Adrenal gland (tissue), 9 donors: ENCODE measurements at regions not wholly inside any gene's neighbourhood (a gene's known extent, or its start where the extent isn't known, plus 50 kb on each side); places are given as distances from the start of the nearest gene placed in this dataset.

Experiments
- DNase-seq, 7 donors: peaks; one replicate each; pipeline ENCODE4 v3.0.0-alpha.2; 2019 to 2020
- H3K27ac ChIP-seq, 5 donors: fragments of 200-600 bp; sonication (generic) in 4 of 5; 1 replicate in 3 of 5; 2 replicates in 2 of 5; pipeline versions ENCODE4 v1.5.1 to v1.8.0; 2016 to 2020; ENCODE audit warnings: mild to moderate bottlenecking in 1 of 5
- H3K27me3 ChIP-seq: fragments of 200-600 bp; 2 replicates; pipeline ENCODE4 v1.8.0; 2021
- H3K36me3 ChIP-seq, 2 donors: fragments of 200-600 bp; replicated peaks in 1 of 2; 1 replicate in 1 of 2; 2 replicates in 1 of 2; pipeline versions ENCODE4 v1.5.1 to v1.8.0; 2018 to 2022
- H3K4me1 ChIP-seq, 2 donors: fragments of 200-600 bp; replicated peaks in 1 of 2; 1 replicate in 1 of 2; 2 replicates in 1 of 2; pipeline versions ENCODE4 v1.5.1 to v1.8.0; 2018 to 2021
- H3K4me3 ChIP-seq, 4 donors: fragments of 200-600 bp; sonication (generic) in 3 of 4; one replicate each; pipeline ENCODE4 v1.5.1; 2016 to 2018
- H3K9me3 ChIP-seq, 3 donors: fragments of 200-600 bp; sonication (generic) in 1 of 3; replicated peaks in 1 of 3; 1 replicate in 2 of 3; 2 replicates in 1 of 3; pipeline versions ENCODE4 v1.5.1 to v1.8.0; 2016 to 2021
- POLR2A ChIP-seq, 2 donors: fragments of 450-650 bp; IDR thresholded peaks; one replicate each; pipeline ENCODE4 v1.6.1; 2017; ENCODE audit warnings: antibody characterized with exemption in 2 of 2, mild to moderate bottlenecking in 2 of 2, moderate library complexity in 1 of 2
- WGBS, 4 donors: extraction: QIAGEN DNeasy Blood & Tissue Kit in 2 of 4; methylation state at CpG; one replicate each; pipeline versions ENCODE4 v1.1.5 to v1.1.7; 2013 to 2017; 5-methylcytosine and 5-hydroxymethylcytosine counted together
- intact Hi-C, 2 donors: fragments of 100-400 bp; cut with DNase I; formaldehyde crosslinking; loops; one replicate each; pipeline versions ENCODE4 v1.14.1 to v1.15.0; 2022 to 2023
- TF ChIP-seq, protein P1 (sequence below), 6 experiments: fragments of 450-650 bp in 4 of 6; fragments of 200-600 bp in 2 of 6; sonication (generic) in 1 of 6; IDR thresholded peaks; 1 replicate in 5 of 6; 2 replicates in 1 of 6; pipeline versions ENCODE4 v1.5.1 to v1.8.0; 2016 to 2021; ENCODE audit warnings: antibody characterized with exemption in 6 of 6, mild to moderate bottlenecking in 2 of 6, moderate library complexity in 1 of 6
- donor health status: healthy with polysubstance abuse.
- donor health status: Bipolar disorder and iron deficiency.
- donor health status: DM: yes; HTN: yes; CAD: no.
- donor health status: DM: no; HTN: no; CAD: no.
- donor health status: DM: no; HTN: no; CAD: no.

DNA sequence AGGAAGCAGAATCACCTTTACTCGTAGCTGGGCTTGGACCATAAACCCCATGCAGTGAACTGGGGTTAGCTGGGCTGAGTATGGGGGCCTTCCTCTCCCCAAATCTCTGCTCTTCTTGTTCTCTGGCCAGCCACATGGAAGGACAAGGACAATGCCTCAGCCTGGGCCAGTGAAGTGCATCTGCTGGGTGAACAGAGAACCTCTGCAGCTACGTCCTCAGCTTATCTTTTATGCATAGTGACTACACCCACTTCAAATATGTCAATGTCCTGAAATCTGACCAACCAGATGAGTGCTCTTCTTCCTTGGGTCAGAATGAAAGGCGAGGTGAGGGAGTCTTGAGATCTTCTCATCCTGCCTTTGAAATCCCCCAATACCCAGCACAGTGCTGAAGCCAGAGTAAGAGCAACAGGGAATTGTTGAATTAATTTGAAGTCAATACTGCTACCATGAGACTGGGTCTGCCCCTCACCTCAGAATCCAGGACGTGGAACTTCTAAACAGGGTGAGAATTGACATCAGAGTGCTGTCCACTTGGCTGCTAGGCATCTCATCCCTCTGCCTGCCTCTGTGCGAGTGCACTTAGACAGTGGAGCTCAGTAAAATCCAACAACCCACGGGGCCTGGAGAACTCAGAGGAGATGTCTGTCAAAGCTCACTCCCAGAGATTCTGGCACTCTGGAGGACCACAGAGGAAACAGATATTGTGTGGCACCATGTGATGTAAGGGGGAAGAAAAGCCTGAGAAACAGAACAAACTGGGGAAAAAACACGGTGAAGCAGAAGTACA, 99.0 kb downstream of the IER5 start:
- peak in 1 of 7 donors; percentile 35 for DNase-seq
- H3K27me3 ChIP-seq, result peaks cover 3% of the 10 kb centered on the region
- 57 to 67% (median 58%) methylated on average over 7 of the region's 7 CpGs for WGBS, 4 donors
- intact Hi-C loops, result no loop called here
- no peak for TF ChIP-seq POLR2A (IDR thresholded peaks at IDR 0.05)
- TF ChIP-seq, protein P1, sequence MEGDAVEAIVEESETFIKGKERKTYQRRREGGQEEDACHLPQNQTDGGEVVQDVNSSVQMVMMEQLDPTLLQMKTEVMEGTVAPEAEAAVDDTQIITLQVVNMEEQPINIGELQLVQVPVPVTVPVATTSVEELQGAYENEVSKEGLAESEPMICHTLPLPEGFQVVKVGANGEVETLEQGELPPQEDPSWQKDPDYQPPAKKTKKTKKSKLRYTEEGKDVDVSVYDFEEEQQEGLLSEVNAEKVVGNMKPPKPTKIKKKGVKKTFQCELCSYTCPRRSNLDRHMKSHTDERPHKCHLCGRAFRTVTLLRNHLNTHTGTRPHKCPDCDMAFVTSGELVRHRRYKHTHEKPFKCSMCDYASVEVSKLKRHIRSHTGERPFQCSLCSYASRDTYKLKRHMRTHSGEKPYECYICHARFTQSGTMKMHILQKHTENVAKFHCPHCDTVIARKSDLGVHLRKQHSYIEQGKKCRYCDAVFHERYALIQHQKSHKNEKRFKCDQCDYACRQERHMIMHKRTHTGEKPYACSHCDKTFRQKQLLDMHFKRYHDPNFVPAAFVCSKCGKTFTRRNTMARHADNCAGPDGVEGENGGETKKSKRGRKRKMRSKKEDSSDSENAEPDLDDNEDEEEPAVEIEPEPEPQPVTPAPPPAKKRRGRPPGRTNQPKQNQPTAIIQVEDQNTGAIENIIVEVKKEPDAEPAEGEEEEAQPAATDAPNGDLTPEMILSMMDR (IDR thresholded peaks at IDR 0.05), result no peak
- H3K27ac ChIP-seq, result no peak overlapping the region
- no peak overlapping the region for H3K4me3 ChIP-seq
- H3K36me3 ChIP-seq, result no peaks in the 10 kb centered on the region
- H3K9me3 ChIP-seq, result no peaks in the 10 kb centered on the region
- no peaks in the 10 kb centered on the region for H3K4me1 ChIP-seq

DNA sequence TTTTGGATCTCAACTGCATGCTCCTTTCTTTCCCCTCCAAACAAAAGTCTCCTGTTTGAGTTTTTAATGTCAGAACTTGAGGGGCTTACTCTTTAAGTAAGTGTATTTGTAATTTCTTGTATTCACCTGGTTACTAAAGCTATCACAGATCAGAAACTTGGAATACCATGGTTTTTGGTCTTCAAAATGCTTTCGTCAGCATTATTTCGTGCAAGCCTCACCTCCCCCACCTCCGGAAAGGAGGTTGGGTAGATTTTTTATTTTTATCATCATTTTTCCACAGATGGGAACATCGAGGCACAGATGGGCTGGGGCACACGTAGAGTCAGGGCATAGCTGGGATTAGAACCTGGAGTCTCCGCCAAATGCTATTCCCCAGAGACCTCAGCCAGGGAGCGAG, 100.7 kb downstream of the IER5 start:
- Histone ChIP-seq H3K4me3 (no peak overlapping the region), H3K9me3 (no peaks in the 10 kb centered on the region), H3K4me1 (no peaks in the 10 kb centered on the region), H3K27ac (no peak overlapping the region), H3K36me3 (no peaks in the 10 kb centered on the region), H3K27me3 (peaks cover 3% of the 10 kb centered on the region)
- WGBS, 4 donors, result 69 to 80% (median 73%) methylated on average over 7 of the region's 7 CpGs
- TF ChIP-seq, protein P1 (IDR thresholded peaks at IDR 0.05), result no peak
- no peak for TF ChIP-seq POLR2A (IDR thresholded peaks at IDR 0.05)
- intact Hi-C loops, result no loop called here
- no peak for DNase-seq

DNA sequence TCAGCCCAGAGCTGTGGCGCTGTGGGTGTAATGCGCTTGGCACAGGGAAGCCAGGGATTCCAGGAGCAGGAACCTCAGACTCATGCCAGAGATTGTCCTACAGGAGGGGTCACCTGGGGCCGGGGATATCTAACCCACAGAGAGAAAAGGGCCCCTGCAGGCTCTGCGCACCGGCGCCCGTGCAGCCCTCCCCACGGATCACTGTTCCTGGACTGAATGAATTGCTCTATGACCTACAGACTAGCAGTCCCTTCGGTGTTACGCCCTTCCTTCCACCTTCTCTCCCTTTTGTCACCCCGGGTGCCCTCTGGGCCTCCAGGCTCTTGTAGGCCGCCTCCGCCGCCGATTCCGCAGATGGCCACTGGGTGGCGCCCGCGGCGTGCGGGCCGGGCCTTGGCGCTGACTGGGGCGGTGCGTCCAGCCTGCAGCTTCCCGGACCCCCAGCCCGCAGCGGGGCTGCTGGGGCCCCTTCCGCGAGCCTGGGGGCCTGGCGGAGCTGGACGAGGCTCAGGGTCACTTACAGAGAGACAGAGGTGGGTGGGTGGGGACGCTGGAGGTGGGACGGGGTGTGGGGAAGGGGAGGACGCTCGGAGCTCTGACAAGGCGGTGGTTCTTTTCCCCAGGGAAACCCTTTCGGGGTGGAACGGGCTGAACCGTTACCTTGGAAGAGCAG, 101.3 kb downstream of the IER5 start:
- Histone ChIP-seq H3K27ac (no peak overlapping the region), H3K9me3 (no peaks in the 10 kb centered on the region), H3K27me3 (peaks cover 3% of the 10 kb centered on the region), H3K36me3 (no peaks in the 10 kb centered on the region), H3K4me1 (no peaks in the 10 kb centered on the region), H3K4me3 (peak overlapping the region in 1 of 4 donors; percentile 25)
- intact Hi-C loops, result loop anchor here (2.0 to 5.0 kb wide), 2 partner anchors 235 to 237 kb away; no protein-coding TSS in a partner anchor
- DNase-seq, result peak; percentile 30 to 85 (median 70)
- TF ChIP-seq POLR2A (IDR thresholded peaks at IDR 0.05), result no peak
- TF ChIP-seq, protein P1 (IDR thresholded peaks at IDR 0.05), result peak; percentile 83 to 98 (median 94)
- whole genome bisulfite sequencing, 4 donors, result 9 to 83% (median 19%) methylated on average over 2 to 40 of the region's 40 CpGs

DNA sequence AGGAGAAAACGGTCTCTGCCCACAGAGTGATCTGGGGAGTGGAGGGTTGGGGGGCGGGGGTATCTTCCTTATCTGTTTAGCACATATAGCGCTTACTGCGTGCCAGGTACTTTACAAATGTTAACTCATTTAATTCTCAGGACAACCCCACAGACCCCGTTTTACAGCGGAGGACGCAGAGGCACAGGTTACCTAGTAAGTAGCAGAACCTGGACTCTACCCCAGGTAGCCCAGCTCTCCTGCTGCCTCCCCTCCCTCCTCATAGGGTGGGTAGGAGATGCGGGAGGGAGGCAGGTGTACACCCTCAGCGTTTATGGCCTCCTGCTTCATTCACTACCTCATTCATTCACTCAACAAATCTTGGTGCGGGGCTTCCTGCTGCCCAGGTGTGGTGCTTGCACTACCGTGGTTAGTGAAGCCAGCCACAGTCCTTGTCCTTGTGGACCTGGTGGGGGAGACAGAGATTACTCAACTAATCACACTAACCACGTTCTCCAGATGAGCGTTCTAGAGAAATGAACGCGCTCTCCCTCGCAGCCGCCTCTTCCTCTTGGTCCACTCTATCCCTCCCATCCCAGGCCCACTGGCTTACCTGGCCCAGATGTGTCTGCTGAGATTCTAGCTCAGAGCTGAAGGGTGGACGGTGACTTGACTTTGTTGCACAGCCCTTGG, 102.0 kb downstream of the IER5 start:
- no peak overlapping the region for H3K4me3 ChIP-seq
- H3K27me3 ChIP-seq, result peaks cover 3% of the 10 kb centered on the region
- no peaks in the 10 kb centered on the region for H3K9me3 ChIP-seq
- DNase-seq, result no peak
- no peaks in the 10 kb centered on the region for H3K4me1 ChIP-seq
- intact Hi-C loops, result loop anchor here (2.0 to 5.0 kb wide), 2 partner anchors 234 to 237 kb away; no protein-coding TSS in a partner anchor
- 55 to 68% (median 59%) methylated on average over 10 to 18 of the region's 18 CpGs for WGBS, 4 donors
- H3K27ac ChIP-seq, result no peak overlapping the region
- H3K36me3 ChIP-seq, result no peaks in the 10 kb centered on the region
- no peak for TF ChIP-seq POLR2A (IDR thresholded peaks at IDR 0.05)
- TF ChIP-seq, protein P1 (IDR thresholded peaks at IDR 0.05), result no peak
